ENCODE measurements at regions not wholly inside any gene's neighbourhood (a gene's known extent, or its start where the extent isn't known, plus 50 kb on each side); places are given as distances from the start of the nearest gene placed in this dataset.

GRCh38 chr11:88231894-88232482 lies 56.7 kb upstream of the RAB38 start:
- Mint-ChIP-seq H3K36me3 (peaks cover 0 to 1% of the 10 kb centered on the region in 2 donors), H3K4me1 (no peaks in the 10 kb centered on the region), H3K27me3 (ENCODE audit: low read depth in 3 of 3) (peaks cover 0 to 2% (median 0%) of the 10 kb centered on the region in 3 donors), H3K9me3 (peaks cover 17 to 29% (median 22%) of the 10 kb centered on the region in 7 donors), H3K27ac (no peak overlapping the region), H3K4me3 (no peak overlapping the region)
- peak; percentile 38 for TF ChIP-seq CTCF (IDR thresholded peaks at IDR 0.05)
- Histone ChIP-seq H3K4me3 (replicated peaks in 1 of 3; ENCODE audit: low read depth in 2 of 3, low read length in 3 of 3) (no peak overlapping the region), H3K9ac (ENCODE audit: insufficient read depth, low read length, poor library complexity, severe bottlenecking) (no peak overlapping the region), H3K27me3 (ENCODE audit: control insufficient read depth in 2 of 2, insufficient read depth in 2 of 2, low read length in 2 of 2) (no peaks in the 10 kb centered on the region), H3K4me2 (replicated peaks; ENCODE audit: extremely low read depth, low read length, poor library complexity, severe bottlenecking) (no peak overlapping the region), H4K20me1 (ENCODE audit: insufficient read depth, low read length) (no peaks in the 10 kb centered on the region), H3K79me2 (ENCODE audit: insufficient read depth, low read length) (no peaks in the 10 kb centered on the region), H3K9me3 (replicated peaks in 1 of 2; ENCODE audit: control insufficient read depth in 1 of 2, insufficient read depth in 1 of 2, low read length in 2 of 2) (peaks cover 8 to 32% of the 10 kb centered on the region in 2 donors), H3K4me1 (ENCODE audit: control insufficient read depth in 1 of 2, insufficient read depth in 2 of 2, low read length in 2 of 2) (no peaks in the 10 kb centered on the region), H2AFZ (ENCODE audit: insufficient read depth, low read depth, low read length, poor library complexity, severe bottlenecking) (no peak overlapping the region), H3K36me3 (replicated peaks in 1 of 2; ENCODE audit: control insufficient read depth in 1 of 2, insufficient read depth in 2 of 2, low read length in 2 of 2) (no peaks in the 10 kb centered on the region), H3K27ac (ENCODE audit: low read depth in 1 of 2, low read length in 2 of 2) (no peak overlapping the region)
- intact Hi-C loops (cut with micrococcal nuclease), result loop anchor here in 1 of 2 donors (10.0 kb wide), 1 partner anchor 313 kb away; no protein-coding TSS in a partner anchor
- WGBS (ENCODE audit: insufficient coverage), result no CpG with 5 or more reads among the region's 5 CpGs
- DNase-seq, result peak in 2 of 3 donors; percentile 6 to 7

- Mint-ChIP-seq H3K4me3 (no peak overlapping the region), H3K4me1 (no peaks in the 10 kb centered on the region), H3K9me3 (peaks cover 27 to 45% (median 39%) of the 10 kb centered on the region in 7 donors), H3K36me3 (peaks cover 0 to 1% of the 10 kb centered on the region in 2 donors), H3K27ac (no peak overlapping the region), H3K27me3 (ENCODE audit: low read depth in 3 of 3) (peaks cover 0 to 2% (median 0%) of the 10 kb centered on the region in 3 donors)
- H3K79me2 ChIP-seq (ENCODE audit: insufficient read depth, low read length), result no peaks in the 10 kb centered on the region
- no peak overlapping the region for H3K9ac ChIP-seq (ENCODE audit: insufficient read depth, low read length, poor library complexity, severe bottlenecking)
- H2AFZ ChIP-seq (ENCODE audit: insufficient read depth, low read depth, low read length, poor library complexity, severe bottlenecking), result no peak overlapping the region
- no peak overlapping the region for H3K4me2 ChIP-seq (replicated peaks; ENCODE audit: extremely low read depth, low read length, poor library complexity, severe bottlenecking)
- H3K9me3 ChIP-seq (replicated peaks in 1 of 2; ENCODE audit: control insufficient read depth in 1 of 2, insufficient read depth in 1 of 2, low read length in 2 of 2), result peaks cover 8 to 53% of the 10 kb centered on the region in 2 donors
- intact Hi-C loops (cut with micrococcal nuclease), result no loop called here
- H3K4me1 ChIP-seq (ENCODE audit: control insufficient read depth in 1 of 2, insufficient read depth in 2 of 2, low read length in 2 of 2), result no peaks in the 10 kb centered on the region
- no peaks in the 10 kb centered on the region for H4K20me1 ChIP-seq (ENCODE audit: insufficient read depth, low read length)
- no peak for DNase-seq
- no peak for TF ChIP-seq CTCF (IDR thresholded peaks at IDR 0.05)
- H3K27me3 ChIP-seq (ENCODE audit: control insufficient read depth in 2 of 2, insufficient read depth in 2 of 2, low read length in 2 of 2), result no peaks in the 10 kb centered on the region
- H3K36me3 ChIP-seq (replicated peaks in 1 of 2; ENCODE audit: control insufficient read depth in 1 of 2, insufficient read depth in 2 of 2, low read length in 2 of 2), result no peaks in the 10 kb centered on the region
- no peak overlapping the region for H3K4me3 ChIP-seq (replicated peaks in 1 of 3; ENCODE audit: low read depth in 2 of 3, low read length in 3 of 3)
- no peak overlapping the region for H3K27ac ChIP-seq (ENCODE audit: low read depth in 1 of 2, low read length in 2 of 2)
These were observed 54.1 kb upstream of the RAB38 start for GRCh38 chr11:88229303-88229702.
